ENCODE measurements at regions not wholly inside any gene's neighbourhood (a gene's known extent, or its start where the extent isn't known, plus 50 kb on each side); places are given as distances from the start of the nearest gene placed in this dataset.

GRCh38 chr12:84599539-84599938 lies 313.1 kb downstream of the SLC6A15 start:
- DNase-seq, result no peak

- no peak for DNase-seq
These were observed 316.3 kb downstream of the SLC6A15 start for GRCh38 chr12:84596266-84596665.

- DNase-seq, result no peak
These were observed 318.4 kb downstream of the SLC6A15 start for GRCh38 chr12:84594157-84594556.

GRCh38 chr12:84585776-84586395 lies 326.7 kb downstream of the SLC6A15 start:
- peak; percentile 81 for DNase-seq

DNA sequence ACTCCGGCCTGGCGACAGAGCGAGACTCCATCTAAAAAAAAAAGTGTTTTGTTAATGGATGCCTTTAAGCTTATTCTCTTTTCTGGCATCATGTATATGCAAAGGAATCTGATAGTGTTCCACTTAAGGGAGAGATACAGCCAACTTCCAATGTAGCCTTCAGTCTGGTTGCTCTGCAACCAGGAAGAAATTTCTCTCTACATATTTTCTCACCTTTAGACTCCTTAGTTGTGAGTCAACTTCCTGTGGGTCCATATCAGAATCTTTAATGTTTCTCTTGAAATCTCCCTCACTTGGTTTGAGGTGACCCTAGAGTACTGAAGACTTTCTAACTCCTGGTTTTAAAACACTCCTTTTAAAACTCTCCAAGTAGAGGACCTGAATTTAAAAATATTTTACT lies 340.4 kb downstream of the SLC6A15 start:
- no peak for DNase-seq

GRCh38 chr12:84562331-84562730 lies 350.3 kb downstream of the SLC6A15 start:
- no peak for DNase-seq

DNA sequence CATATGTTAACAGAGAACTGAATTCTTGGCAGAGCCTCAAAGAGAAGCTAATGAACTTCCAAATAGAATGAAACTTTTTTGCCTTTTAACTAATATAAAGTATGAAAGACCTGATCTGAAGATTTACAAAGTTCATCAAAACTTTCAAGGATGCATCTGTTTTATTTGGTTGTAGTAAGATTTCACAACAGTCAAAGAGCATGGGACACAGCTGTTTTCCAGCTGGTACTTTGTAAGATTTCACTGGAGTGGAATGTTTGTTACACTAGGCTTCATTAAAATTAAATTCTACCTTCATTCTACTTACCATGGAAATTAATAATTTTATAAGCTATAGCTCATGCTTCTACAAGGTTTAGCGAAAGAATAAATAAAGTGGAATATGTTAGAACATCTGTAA lies 351.2 kb downstream of the SLC6A15 start:
- peak; percentile 57 for DNase-seq

- DNase-seq, result no peak
These were observed 358.3 kb downstream of the SLC6A15 start for GRCh38 chr12:84554199-84554723.

DNA sequence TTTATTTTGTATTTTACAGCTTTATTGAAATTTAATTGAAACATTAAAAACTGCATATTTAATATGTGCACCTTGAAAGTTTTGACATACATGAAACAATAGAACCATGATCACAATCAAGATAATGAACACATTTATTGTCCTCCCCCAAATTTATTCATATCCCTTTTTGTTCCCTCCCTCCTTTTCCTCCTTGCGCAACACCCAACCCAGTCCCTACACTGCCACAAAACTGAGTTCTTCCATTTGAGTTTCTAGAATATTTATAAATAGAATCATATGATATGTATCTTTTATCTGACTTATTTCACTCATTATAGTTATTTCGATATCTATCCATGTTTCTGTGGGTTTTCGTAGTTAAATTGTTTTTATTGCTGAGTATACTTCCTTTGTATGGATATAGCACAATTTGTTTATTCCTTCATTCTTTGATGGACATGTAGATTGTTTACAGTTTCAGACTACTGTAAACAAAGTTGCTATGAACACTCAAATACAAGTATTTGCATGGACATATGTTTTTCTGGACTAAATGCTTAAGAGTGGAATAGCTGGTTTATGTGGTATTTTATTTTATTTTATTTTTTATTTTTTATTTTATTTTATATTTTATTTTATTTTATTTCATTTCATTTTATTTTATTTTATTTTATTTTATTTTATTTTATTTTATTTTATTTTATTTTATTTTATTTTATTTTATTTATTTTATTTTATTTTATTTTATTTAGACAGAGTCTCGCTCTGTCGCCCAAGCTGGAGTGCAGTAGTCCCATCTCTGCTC lies 359.1 kb downstream of the SLC6A15 start:
- DNase-seq, result no peak

DNA sequence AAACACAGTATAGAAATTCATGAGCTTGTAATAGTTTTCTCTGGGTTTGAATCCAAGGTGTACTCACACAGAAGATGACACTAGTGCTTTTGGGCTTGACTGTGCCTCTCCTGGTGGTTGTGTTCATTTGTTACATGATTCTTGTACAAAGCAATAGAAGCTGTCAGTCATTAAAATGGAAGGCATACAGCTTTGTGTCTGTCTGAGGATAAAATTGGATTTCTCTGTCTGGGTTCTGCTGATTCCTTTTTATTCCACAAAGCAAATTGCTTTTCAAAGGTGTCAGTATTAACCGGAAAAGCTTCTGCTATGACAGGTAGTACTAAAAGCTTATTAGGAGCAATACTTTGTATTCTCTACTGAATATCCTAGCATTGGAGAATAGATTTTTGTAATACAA lies 361.2 kb downstream of the SLC6A15 start:
- DNase-seq, result no peak

GRCh38 chr12:84550518-84550917 lies 362.1 kb downstream of the SLC6A15 start:
- no peak for DNase-seq

DNA sequence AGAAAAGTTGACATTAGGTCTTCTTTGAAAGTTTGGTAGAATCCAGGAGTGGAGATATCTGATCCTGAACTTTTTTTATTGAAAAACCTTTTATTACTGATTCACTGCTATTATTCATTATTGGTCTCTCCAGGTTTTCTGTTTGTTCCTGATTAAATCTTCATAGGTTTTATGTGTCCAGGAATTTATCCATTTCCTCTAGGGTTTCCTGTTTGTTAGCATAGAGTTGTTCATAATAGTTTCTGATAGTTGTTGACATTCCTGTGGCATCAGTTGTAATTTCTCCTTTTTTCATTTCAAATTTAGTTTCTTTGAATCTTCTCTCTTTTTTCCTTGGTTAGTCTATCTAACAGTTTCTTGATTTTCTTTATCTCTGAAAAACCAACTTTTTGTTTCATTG lies 370.3 kb downstream of the SLC6A15 start:
- DNase-seq, result no peak

DNA sequence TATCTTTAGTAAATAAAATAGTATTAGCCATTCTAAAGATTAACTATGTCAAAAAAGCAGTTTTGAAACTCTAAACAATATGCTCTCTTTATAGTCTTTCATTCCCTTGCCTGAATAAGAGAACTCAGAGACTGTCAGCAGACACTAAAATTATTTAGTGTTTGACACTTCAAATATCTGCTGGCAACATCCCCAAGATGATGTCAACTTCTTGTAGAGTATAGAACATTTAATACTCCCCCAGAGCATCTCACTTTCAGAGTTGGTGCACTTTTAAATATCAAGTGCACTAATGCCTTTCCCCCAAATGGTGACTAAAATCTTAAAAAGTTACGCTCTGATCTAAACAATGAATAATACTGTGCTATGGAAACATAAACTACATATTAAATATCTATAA lies 374.9 kb downstream of the SLC6A15 start:
- no peak for DNase-seq

DNA sequence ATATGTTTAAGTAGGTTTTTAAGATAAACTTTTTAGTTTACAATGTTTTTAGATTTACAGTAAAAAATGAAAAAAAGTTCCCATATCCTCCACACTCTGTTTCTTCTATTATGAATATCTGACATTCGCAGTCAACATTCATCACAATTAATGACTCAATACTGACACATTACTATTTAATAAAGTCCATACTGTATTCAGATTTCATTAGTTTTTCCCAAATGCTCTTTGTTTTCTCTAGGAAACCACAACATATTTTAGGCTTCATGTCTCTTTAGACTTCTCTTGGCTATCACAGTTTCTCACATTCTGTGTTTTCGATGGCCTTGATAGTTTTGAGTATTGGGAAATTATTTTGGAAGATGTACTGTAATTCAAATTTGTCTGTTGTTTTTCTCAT lies 399.8 kb downstream of the SLC6A15 start:
- peak; percentile 14 for DNase-seq

DNA sequence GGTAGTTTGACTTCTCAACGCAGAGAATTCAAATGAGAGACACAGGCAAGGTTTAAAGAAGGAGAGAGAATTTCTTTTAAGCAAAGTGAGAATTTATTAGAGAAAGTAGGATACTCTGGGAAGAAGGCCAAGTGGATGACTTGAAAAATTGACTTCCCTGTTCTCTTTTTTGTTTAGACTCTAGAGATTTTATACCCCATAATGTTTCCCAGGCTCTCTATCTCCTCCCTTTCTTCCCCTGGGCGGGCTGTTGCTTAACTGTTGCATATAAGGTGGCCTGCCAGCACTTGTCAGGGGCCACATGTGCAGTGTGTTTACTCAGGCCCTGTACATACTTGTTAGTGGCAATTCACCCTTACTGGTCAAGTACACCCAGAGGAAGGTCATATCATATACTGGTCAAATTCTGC lies 403.7 kb downstream of the SLC6A15 start:
- peak; percentile 22 for DNase-seq

DNA sequence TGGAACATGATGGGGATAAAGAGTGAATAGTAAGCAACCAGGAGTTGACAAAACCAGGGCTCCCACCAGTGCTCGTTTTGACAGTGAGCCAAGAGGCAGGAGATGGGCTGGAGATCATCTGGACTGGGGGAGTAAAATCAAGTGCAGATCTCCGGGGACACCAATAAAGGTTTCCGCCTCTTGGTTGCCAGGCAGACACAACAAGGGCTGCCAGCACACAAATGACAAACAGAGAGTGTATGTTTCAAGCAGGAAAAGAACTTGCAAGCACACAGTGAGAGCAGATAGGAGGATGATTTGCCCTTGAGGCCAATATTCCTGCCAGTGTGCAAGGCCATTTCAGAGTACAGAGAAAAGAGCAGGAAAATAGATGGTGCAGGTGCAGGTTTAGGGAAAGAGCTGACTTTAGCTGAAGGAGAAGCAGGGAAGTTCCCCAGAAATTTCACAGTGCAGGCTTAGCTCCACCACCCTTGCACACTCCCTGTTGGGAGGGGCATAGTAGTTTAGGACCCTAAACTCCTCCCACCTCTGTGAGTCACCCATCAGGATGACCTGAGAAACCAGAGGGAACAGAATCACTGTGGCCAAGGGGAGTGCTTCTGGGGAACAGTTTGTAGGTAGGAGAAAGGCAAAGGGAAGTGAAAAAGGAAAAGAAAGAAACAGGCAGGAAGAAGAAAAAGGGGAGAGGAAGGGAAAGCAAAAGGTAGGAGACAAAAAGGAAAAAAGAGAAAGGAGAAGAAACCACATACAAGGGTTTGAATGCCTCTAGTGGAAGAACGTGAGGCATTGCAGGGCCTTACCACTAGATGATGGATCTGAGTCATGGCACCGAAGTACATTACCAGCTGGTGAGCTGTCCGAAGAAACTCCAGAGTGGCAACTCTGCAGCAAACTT lies 404.4 kb downstream of the SLC6A15 start:
- peak; percentile 82 for DNase-seq

DNA sequence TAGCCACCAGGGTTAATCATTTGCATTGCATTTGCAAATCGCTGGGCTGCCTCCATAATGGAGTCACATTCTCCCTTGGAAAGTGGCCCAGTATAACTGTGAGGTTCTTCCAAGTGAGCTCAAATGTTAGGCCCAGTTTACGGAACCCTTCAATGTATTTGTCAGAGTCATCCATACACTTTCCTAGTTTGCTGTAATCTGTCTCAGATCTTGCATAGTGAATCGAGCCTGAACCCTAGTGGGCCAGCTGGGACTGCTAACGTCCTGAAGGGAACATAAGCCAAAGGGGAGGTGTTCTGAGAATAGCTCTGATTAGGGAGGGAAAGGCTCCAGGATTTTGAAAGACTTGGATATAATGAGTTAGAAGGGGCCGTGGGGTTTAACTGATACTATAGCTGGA lies 406.3 kb downstream of the SLC6A15 start:
- DNase-seq, result peak; percentile 71

DNA sequence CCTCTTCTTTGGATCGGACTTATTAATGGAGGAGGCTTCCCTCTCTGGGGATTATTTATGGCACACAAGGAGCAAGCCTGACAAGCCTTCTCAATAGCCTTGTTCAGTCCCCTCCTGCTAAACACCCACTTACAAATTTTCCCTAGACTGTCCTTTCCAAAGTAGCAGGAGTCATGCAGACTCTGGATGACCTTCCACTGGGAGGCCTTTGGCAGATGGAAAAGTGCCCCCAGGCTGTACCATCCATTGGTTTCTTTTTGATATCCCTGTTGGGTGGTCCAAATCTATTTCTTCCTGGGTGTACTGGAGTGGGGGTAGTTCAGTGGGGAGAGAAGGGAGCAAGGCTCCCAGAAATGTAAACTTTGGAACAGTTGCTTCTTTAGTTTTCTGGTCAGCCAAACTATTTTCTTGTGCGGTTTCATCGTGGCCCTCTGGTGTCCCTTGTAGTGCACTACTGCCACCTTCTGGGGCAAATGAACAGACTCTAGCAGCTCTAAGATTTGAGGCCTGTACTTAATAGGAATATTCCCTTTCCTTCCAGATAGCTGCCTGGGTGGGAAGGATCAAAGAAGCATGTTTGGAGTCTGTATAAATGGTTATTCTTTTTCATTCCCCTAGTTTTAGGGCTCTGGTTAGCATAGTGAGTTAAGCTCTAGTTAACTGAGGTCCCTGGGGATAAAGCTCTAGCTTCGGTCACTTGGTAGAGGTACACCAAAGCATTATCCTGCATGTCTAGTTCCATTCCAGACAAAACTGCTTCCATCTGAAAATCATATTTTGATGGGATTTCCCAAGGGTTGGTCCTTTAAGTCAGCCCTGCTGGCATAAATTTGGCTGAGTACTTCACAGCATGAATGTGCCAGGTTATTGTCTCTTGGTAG lies 409.5 kb downstream of the SLC6A15 start:
- peak; percentile 12 for DNase-seq

GRCh38 chr12:84502180-84502860 lies 410.3 kb downstream of the SLC6A15 start:
- DNase-seq, result no peak

GRCh38 chr12:84497819-84498218 lies 414.8 kb downstream of the SLC6A15 start:
- no peak for DNase-seq

GRCh38 chr12:84495711-84496110 lies 416.9 kb downstream of the SLC6A15 start:
- DNase-seq, result no peak

All from skin of body (tissue), 1 donor.